ENCODE measurements at regions not wholly inside any gene's neighbourhood (a gene's known extent, or its start where the extent isn't known, plus 50 kb on each side); places are given as distances from the start of the nearest gene placed in this dataset.

GRCh38 chr21:38913120-38913892, 107.6 kb downstream of the ETS2 start:
- CTCF ChIA-PET = no interaction called here
- Histone ChIP-seq H3K9me3 (ENCODE audit: control insufficient read depth, insufficient read depth, low read depth, low read length) (no peaks in the 10 kb centered on the region), H3K4me3 (ENCODE audit: low read depth, low read length) (no peak overlapping the region), H3K36me3 (ENCODE audit: control insufficient read depth in 2 of 2, insufficient read depth in 1 of 2, low read length in 2 of 2) (no peaks in the 10 kb centered on the region), H3K27ac (ENCODE audit: extremely low read depth, low read depth, low read length) (no peak overlapping the region), H3K4me1 (ENCODE audit: control insufficient read depth, insufficient read depth, low read length) (no peaks in the 10 kb centered on the region; the same call in 1 of the 2 replicates)
- POLR2A ChIA-PET = no interaction called here
- TF ChIP-seq ZNF391 (tag by site-specific recombination; IDR thresholded peaks at IDR 0.05; ENCODE audit: borderline replicate concordance, low read depth) = 0 out of 2 replicates have a peak, but pooled peaks have one; percentile 78
- no peak for TF ChIP-seq ZNF548 (tag by site-specific recombination; IDR thresholded peaks at IDR 0.05)
- no peak for TF ChIP-seq BCL11B (tag by site-specific recombination; IDR thresholded peaks at IDR 0.05; ENCODE audit: low read depth)
- no peak for TF ChIP-seq ZNF16 (tag by site-specific recombination; IDR thresholded peaks at IDR 0.05; ENCODE audit: low read depth)
- TF ChIP-seq, protein P1, sequence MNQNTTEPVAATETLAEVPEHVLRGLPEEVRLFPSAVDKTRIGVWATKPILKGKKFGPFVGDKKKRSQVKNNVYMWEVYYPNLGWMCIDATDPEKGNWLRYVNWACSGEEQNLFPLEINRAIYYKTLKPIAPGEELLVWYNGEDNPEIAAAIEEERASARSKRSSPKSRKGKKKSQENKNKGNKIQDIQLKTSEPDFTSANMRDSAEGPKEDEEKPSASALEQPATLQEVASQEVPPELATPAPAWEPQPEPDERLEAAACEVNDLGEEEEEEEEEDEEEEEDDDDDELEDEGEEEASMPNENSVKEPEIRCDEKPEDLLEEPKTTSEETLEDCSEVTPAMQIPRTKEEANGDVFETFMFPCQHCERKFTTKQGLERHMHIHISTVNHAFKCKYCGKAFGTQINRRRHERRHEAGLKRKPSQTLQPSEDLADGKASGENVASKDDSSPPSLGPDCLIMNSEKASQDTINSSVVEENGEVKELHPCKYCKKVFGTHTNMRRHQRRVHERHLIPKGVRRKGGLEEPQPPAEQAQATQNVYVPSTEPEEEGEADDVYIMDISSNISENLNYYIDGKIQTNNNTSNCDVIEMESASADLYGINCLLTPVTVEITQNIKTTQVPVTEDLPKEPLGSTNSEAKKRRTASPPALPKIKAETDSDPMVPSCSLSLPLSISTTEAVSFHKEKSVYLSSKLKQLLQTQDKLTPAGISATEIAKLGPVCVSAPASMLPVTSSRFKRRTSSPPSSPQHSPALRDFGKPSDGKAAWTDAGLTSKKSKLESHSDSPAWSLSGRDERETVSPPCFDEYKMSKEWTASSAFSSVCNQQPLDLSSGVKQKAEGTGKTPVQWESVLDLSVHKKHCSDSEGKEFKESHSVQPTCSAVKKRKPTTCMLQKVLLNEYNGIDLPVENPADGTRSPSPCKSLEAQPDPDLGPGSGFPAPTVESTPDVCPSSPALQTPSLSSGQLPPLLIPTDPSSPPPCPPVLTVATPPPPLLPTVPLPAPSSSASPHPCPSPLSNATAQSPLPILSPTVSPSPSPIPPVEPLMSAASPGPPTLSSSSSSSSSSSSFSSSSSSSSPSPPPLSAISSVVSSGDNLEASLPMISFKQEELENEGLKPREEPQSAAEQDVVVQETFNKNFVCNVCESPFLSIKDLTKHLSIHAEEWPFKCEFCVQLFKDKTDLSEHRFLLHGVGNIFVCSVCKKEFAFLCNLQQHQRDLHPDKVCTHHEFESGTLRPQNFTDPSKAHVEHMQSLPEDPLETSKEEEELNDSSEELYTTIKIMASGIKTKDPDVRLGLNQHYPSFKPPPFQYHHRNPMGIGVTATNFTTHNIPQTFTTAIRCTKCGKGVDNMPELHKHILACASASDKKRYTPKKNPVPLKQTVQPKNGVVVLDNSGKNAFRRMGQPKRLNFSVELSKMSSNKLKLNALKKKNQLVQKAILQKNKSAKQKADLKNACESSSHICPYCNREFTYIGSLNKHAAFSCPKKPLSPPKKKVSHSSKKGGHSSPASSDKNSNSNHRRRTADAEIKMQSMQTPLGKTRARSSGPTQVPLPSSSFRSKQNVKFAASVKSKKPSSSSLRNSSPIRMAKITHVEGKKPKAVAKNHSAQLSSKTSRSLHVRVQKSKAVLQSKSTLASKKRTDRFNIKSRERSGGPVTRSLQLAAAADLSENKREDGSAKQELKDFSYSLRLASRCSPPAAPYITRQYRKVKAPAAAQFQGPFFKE (tag by site-specific recombination; IDR thresholded peaks at IDR 0.05; ENCODE audit: borderline replicate concordance) = no peak
- TF ChIP-seq ZNF133 (tag by site-specific recombination; IDR thresholded peaks at IDR 0.05) = no peak
- TF ChIP-seq SCRT1 (tag by site-specific recombination; IDR thresholded peaks at IDR 0.05; ENCODE audit: borderline replicate concordance) = no peak
- TF ChIP-seq ZNF624 (tag by site-specific recombination; IDR thresholded peaks at IDR 0.05) = no peak
- TF ChIP-seq GLIS1 (tag by site-specific recombination; IDR thresholded peaks at IDR 0.05) = peak; percentile 83
- TF ChIP-seq ZFHX2 (tag by site-specific recombination; conservative IDR thresholded peaks at IDR 0.05) = peak; percentile 99
- TF ChIP-seq ZNF747 (tag by site-specific recombination; IDR thresholded peaks at IDR 0.05) = no peak
- no peak for TF ChIP-seq MEIS1 (CRISPR knock-in tag; IDR thresholded peaks at IDR 0.05; ENCODE audit: borderline replicate concordance)
- no peak for TF ChIP-seq ZNF366 (tag by site-specific recombination; conservative IDR thresholded peaks at IDR 0.05)
- no peak for TF ChIP-seq ZNF830 (tag by site-specific recombination; IDR thresholded peaks at IDR 0.05; ENCODE audit: low read depth)
- no peak for TF ChIP-seq ZEB2 (tag by site-specific recombination; IDR thresholded peaks at IDR 0.05)
- TF ChIP-seq ZNF610 (tag by site-specific recombination; IDR thresholded peaks at IDR 0.05; ENCODE audit: borderline replicate concordance) = no peak
- no peak for TF ChIP-seq ZNF350 (tag by site-specific recombination; IDR thresholded peaks at IDR 0.05)
- peak; percentile 14; the same call in 1 of the 2 replicates for TF ChIP-seq SP3 (tag by site-specific recombination; IDR thresholded peaks at IDR 0.05)
- TF ChIP-seq MZF1 (tag by site-specific recombination; IDR thresholded peaks at IDR 0.05; ENCODE audit: borderline replicate concordance) = no peak
- no peak for TF ChIP-seq ZNF266 (tag by site-specific recombination; IDR thresholded peaks at IDR 0.05; ENCODE audit: low read depth)
- peak; percentile 86 for TF ChIP-seq ZNF544 (tag by site-specific recombination; IDR thresholded peaks at IDR 0.05)
- no peak for TF ChIP-seq ZNF561 (tag by site-specific recombination; IDR thresholded peaks at IDR 0.05; ENCODE audit: borderline replicate concordance)
- TF ChIP-seq, protein P2, sequence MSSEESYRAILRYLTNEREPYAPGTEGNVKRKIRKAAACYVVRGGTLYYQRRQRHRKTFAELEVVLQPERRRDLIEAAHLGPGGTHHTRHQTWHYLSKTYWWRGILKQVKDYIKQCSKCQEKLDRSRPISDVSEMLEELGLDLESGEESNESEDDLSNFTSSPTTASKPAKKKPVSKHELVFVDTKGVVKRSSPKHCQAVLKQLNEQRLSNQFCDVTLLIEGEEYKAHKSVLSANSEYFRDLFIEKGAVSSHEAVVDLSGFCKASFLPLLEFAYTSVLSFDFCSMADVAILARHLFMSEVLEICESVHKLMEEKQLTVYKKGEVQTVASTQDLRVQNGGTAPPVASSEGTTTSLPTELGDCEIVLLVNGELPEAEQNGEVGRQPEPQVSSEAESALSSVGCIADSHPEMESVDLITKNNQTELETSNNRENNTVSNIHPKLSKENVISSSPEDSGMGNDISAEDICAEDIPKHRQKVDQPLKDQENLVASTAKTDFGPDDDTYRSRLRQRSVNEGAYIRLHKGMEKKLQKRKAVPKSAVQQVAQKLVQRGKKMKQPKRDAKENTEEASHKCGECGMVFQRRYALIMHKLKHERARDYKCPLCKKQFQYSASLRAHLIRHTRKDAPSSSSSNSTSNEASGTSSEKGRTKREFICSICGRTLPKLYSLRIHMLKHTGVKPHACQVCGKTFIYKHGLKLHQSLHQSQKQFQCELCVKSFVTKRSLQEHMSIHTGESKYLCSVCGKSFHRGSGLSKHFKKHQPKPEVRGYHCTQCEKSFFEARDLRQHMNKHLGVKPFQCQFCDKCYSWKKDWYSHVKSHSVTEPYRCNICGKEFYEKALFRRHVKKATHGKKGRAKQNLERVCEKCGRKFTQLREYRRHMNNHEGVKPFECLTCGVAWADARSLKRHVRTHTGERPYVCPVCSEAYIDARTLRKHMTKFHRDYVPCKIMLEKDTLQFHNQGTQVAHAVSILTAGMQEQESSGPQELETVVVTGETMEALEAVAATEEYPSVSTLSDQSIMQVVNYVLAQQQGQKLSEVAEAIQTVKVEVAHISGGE (tag by site-specific recombination; conservative IDR thresholded peaks at IDR 0.05; ENCODE audit: low read depth) = no peak
- no peak for TF ChIP-seq ZSCAN16 (tag by site-specific recombination; IDR thresholded peaks at IDR 0.05)
- TF ChIP-seq ZNF623 (tag by site-specific recombination; IDR thresholded peaks at IDR 0.05) = no peak
- no peak for TF ChIP-seq ZNF529 (tag by site-specific recombination; IDR thresholded peaks at IDR 0.05; ENCODE audit: insufficient replicate concordance)
- no peak for TF ChIP-seq ZNF211 (tag by site-specific recombination; IDR thresholded peaks at IDR 0.05; ENCODE audit: low read depth)
- no peak for TF ChIP-seq ZNF24 (tag by site-specific recombination; IDR thresholded peaks at IDR 0.05)
- TF ChIP-seq ZNF169 (tag by site-specific recombination; IDR thresholded peaks at IDR 0.05) = no peak
